ENCODE measurements at regions not wholly inside any gene's neighbourhood (a gene's known extent, or its start where the extent isn't known, plus 50 kb on each side); places are given as distances from the start of the nearest gene placed in this dataset.
A peak's percentile ranks its signal among the peaks of the same experiment; 100 is the strongest.
"Not testable (repeated sequence)": the region's sequence is repeated elsewhere in the genome, so short reads cannot be mapped to it uniquely, and the experiment has no call there.

DNA sequence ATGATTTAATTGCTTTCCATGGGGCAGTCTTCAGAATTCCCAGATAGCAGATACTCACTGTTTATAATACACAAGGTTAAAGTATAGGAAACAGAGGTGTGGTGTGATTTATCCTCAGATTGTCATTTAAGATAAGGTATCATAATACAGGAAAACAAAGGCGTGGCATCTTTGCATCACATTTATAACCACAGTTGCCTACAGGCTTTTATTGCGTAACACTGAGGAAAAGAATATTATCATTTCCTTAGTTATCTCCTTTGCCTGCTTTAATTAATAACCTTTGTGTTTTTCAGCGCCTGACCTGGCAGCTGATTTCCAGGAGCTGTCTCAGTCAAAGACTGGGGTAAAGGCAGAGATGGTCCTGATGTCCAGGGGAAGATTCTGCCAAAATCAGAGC, 68.8 kb downstream of the SSX7 start:
- no peak for DNase-seq

DNA sequence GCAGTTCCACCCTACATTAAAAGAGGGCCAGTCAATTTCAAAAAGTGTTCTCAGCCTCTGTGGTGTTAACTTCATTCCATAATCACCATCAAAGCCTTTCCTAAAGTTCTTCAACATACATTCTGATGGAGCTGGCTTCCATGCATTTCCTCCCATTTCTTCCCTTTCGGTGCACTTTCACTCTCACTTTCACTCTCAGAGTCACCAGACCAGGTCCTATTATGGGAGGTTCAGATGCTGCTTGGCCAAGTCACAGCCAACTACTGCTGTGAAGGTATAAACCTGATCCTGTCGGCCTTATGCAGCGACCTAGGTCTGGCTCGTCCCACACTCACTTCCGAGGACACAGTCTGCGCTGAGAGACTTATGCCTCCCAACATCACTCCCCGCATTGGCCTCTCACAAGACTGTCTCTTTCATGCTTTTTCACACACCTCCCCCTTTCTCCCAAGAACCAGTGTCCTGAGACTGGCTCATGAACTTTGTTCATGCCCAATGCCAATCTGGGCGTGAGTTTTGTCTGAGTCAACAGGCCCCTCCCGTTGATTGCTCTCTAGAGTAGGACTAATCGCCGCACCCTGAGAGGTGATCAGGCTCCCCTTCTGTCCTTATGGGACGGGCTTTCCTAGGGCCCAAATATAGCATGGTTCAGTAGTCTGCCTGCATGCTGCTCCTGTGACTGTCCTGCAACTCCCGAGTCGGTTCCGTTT, 60.8 kb upstream of the XAGE1B start:
- no peak for DNase-seq

DNA sequence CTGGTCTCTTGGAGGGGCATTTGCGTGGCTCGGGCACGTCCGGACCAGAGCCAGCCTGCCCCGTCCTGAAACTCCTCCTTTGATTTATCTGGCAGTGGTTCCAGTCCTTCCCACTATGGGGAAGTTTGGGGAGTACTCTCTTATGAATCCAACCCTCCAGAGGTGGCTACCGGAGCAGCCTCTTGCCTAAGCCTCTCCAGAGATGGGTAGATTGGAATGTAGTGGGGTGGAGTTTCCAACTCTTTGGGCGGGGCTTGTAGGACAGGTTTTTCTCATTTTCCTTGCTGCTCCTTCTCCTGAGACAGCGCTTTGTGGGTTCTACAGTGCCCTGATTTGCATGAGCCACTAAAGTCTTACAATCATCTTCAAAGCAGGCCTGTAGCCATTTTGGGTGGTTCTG, 60.1 kb upstream of the XAGE1B start:
- no peak for DNase-seq

DNA sequence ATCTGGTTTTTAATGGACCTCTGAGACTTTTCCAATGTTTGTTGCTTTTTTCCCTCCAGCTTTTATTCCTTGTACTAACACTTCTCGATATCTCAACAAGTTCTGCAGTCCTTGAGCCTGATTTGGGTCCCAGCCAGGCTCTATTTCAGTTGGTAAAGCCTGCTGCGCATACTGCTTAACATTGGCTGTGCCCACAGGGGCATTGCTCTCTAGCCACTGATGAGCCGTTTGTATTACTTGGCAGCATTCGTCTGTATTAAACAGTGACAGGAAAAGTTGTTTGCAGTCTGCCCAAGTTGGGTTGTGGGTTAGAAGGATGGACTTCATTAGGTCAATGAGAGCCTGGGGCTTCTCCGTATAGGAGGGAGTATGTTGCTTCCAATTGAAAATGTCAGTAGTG, 59.6 kb upstream of the XAGE1B start:
- DNase-seq = no peak

DNA sequence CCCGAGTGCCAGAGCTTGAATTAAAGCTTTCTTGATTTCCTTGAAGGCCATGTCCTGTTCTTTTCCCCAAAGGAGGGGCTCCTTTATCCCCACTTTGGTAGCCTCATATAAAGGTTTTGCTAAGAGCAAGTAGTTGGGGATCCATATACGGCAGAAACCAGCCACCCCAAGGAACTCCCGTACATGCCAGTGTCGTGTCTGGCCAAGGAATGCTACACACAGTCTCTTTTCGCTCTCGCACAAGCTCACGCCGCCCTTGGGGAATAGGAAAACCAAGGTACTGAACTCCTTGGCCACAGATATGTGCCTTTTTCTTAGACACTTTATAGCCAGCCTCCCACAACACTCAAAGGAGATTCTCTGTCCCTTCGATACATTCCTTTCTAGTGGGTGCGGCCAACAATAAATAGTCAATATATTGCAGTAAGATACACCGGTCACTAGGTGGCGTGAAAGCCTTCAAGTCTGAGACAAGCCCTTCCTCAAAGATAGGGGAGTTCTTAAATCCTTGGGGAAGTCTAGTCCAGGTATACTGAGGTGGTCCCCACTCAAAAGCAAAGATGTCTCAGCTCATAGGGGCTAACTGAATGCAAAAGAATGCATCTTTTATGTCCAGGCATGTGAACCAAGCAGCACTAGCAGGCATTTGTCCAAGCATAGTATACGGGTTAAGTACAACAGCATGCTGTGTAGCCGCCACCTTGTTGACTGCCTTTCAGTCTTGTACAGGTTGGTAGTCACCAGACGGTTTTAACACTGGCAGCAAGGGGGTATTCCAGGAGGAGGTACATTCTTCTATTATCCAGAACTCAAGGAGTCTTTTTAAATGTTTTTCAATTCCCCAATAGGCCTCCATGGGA, 57.8 kb upstream of the XAGE1B start:
- DNase-seq = peak; percentile 58

DNA sequence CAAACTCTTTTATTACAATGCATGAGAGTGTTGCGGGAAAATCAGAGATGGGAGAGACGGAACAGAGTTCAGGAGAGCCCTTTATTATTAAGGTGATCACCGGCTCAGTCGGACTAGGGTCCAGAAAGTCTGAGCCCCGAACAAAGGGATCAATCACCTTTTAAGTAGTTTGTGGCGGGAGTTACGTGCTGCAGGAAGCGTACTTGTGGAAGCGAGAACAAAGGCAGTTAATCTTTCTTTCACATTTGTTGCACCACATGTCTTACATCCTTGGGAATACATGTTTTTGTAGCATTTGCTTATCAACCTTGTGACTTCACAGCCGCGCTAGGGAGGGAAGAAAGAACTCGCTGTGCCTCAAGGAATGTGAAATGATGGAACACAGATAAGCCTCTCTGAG, 51.3 kb upstream of the XAGE1B start:
- DNase-seq = not testable (repeated sequence)

Measured in suppressor macrophage treated with lipopolysaccharide for 4 hours (primary cell).